ENCODE measurements at regions not wholly inside any gene's neighbourhood (a gene's known extent, or its start where the extent isn't known, plus 50 kb on each side); places are given as distances from the start of the nearest gene placed in this dataset.
"Not testable (repeated sequence)": the region's sequence is repeated elsewhere in the genome, so short reads cannot be mapped to it uniquely, and the experiment has no call there.

DNA sequence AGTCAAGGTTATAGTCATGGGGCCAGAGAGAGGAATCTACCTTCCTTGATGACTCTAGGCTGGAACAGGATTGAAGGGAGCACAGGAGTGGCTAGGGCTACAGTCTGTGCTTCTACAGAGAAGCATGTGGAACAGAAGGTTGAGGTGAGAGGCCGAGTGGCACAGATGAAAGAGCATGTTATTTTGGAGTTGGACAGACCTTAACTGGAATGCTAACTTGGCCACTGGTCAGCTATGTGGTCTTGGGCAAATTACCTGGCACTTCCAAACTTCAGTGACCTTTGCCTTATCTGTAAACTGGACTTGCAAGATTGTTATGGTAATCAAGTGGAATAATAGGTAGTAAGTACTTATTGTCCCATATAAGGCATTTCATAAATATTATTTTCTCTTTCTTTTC is 252.7 kb downstream of the KCNRG start:
- DNase-seq (ENCODE audit: low spot score): no peak

DNA sequence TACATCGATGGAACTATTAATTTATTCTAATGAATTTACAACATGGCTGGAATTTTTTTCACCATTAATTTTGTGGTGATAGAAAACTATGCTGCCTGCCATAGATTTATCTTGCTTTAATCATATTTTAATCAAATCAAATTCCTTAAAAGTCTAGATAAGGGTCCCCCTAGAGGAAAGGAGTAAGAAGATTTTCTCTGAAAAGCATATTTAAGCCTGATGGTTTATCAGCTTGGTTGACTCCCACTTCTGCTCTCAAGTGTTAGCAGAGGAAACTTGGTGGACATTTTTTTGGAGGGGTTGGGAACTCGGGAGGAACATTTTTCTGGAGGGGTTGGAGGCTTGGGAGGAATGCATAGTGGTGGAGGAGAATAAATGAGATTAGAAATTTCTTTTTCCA is 253.3 kb downstream of the KCNRG start:
- DNase-seq (ENCODE audit: low spot score): no peak

GRCh38 chr13:50274181-50274580 is 258.9 kb downstream of the KCNRG start:
- no peak for DNase-seq (ENCODE audit: low spot score)

- DNase-seq (ENCODE audit: low spot score): peak; percentile 14
Observed at GRCh38 chr13:50275392-50276063, 260.3 kb downstream of the KCNRG start.

- no peak for DNase-seq (ENCODE audit: low spot score)
Observed at GRCh38 chr13:50276550-50276949, 261.3 kb downstream of the KCNRG start.

DNA sequence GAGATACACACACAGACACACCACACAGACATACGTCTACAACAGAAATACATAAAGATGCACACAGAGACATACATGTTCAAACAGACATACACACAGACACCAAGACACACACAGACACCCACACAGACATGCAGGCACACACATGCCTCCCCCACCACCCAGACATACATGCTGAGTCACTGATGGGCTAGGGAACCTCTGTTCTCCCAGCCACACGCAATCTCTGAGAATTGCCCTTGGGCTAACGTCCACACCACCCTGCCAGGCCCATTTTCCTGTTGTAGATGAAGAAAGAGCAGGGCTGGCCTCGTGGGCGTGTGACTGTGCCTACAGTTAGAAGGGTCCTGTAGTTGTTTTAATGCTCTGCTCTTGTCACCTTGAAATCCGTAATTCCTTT is 261.9 kb downstream of the KCNRG start:
- DNase-seq (ENCODE audit: low spot score): no peak

DNA sequence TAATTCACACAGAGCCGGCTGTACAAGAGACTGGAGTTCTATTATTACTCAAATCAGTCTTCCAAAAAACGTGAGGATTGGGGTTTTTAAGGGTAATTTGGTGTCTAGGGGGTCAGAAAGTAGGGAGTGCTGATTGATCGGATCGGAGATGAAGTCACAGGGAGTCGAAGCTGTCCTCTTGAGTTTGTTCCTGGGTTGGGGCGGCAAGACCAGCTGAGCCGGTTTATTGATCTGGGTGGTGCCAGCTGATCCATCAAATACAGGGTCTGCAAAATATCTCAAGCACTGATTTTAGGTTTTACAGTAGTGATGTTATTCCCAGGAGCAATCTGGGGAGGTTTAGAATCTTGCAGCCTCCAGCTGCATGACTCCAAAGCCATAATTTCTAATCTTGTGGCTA is 262.7 kb downstream of the KCNRG start:
- DNase-seq (ENCODE audit: low spot score): peak; percentile 75

GRCh38 chr13:50280441-50280937 is 265.2 kb downstream of the KCNRG start:
- DNase-seq (ENCODE audit: low spot score): no peak

- DNase-seq (ENCODE audit: low spot score): no peak
Observed at GRCh38 chr13:50282016-50282415, 266.8 kb downstream of the KCNRG start.

GRCh38 chr13:50283017-50283416 is 267.8 kb downstream of the KCNRG start:
- DNase-seq (ENCODE audit: low spot score): no peak

- DNase-seq (ENCODE audit: low spot score): no peak
Observed at GRCh38 chr13:50284540-50284939, 269.3 kb downstream of the KCNRG start.

DNA sequence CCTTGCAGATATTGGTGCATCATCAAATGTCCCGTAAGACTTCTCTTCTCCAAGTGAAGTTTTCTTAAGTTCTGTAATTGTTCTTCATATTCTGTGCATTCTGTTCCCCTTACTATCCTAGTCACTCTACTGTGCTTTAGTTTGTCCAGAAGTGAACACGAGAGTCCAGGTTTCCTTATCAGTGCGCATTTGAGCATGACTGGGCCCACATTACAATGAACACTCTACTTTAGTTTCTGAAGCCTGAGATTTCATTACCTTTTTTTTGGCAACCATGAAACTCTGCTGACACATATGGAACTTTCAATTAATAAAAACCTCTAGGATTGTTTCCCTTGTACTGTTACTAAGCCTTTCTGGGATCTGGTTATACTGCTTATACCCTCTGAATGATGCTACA is 270.0 kb downstream of the KCNRG start:
- no peak for DNase-seq (ENCODE audit: low spot score)

GRCh38 chr13:50286324-50286723 is 271.1 kb downstream of the KCNRG start:
- DNase-seq (ENCODE audit: low spot score): no peak

DNA sequence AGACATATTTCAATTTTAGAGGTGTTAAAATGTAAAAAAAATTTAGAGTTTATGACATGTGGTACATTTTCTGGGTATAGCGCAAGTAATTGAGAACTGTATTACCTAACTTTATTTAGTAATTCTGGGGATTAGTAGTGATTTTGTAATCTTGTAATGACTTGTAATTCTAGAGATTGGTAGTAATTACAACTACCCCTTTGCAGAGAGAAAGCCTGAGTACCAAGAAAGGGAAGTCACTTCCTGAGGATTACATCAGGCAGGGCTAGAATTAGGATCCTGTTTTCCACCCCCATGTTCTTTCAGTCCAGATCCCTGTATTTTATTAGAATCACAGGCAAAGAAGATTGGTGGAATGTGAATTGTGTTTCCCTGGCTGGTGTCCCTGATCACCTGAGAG is 274.9 kb downstream of the KCNRG start:
- no peak for DNase-seq (ENCODE audit: low spot score)

GRCh38 chr13:50291611-50292010 is 276.4 kb downstream of the KCNRG start:
- DNase-seq (ENCODE audit: low spot score): no peak

DNA sequence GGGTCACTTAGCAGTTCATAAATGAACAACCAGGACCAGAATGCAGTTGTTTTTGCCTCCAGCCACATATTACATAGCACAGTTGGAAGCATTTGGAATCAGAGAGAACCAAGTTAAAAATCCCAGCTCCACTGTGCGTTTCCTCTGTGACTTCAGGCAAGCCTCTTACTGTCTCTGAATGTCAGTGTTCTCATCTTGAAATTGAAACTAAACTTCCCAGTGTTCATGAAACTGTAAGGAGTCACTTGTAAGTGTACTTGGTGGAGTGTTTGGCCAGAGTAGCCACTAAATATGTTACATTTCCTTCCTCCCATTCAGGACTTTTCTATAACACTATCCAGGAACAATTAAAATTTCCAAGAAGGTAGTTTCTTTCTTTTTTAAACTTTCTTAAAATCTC is 276.8 kb downstream of the KCNRG start:
- DNase-seq (ENCODE audit: low spot score): no peak

- DNase-seq (ENCODE audit: low spot score): not testable (repeated sequence)
Observed at GRCh38 chr13:50294425-50294824, 279.2 kb downstream of the KCNRG start.

- no peak for DNase-seq (ENCODE audit: low spot score)
Observed at GRCh38 chr13:50299546-50300249, 284.5 kb downstream of the KCNRG start.

DNA sequence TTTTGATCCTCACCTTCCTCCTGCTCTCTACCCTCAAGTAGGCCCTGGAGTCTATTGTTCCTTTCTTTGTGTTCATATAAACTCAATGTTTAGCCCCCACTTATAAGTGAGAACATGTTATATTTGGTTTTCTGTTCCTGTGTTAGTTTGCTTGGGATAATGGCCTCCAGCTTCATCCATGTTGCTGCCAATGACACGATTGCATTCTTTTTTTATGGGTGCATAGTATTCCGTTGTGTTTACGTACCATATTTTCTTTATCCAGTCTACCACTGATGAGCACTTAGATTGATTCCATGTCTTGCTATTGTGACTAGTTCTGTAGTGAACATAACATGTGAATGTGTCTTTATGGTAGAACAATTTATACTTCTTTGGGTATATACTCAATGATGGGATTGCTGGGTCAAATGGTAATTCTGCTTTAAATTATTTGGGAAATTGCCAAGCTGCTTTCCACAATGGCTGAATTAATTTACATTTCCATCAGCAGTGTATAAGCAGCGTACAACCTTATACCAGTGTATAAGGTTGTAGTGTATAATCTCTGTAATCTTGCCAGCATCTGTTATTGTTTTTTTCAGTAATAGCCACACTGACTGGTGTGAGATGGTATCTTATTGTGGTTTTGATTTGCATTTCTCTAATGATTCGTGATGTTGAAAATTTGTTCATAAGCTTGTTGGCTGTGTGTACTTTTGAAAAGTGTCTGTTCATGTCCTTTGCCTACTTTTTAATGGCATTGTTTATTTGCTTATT is 288.9 kb downstream of the KCNRG start:
- DNase-seq (ENCODE audit: low spot score): no peak

GRCh38 chr13:50306156-50306555 is 290.9 kb downstream of the KCNRG start:
- DNase-seq (ENCODE audit: low spot score): no peak

GRCh38 chr13:50309318-50309717 is 294.1 kb downstream of the KCNRG start:
- DNase-seq (ENCODE audit: low spot score): no peak

DNA sequence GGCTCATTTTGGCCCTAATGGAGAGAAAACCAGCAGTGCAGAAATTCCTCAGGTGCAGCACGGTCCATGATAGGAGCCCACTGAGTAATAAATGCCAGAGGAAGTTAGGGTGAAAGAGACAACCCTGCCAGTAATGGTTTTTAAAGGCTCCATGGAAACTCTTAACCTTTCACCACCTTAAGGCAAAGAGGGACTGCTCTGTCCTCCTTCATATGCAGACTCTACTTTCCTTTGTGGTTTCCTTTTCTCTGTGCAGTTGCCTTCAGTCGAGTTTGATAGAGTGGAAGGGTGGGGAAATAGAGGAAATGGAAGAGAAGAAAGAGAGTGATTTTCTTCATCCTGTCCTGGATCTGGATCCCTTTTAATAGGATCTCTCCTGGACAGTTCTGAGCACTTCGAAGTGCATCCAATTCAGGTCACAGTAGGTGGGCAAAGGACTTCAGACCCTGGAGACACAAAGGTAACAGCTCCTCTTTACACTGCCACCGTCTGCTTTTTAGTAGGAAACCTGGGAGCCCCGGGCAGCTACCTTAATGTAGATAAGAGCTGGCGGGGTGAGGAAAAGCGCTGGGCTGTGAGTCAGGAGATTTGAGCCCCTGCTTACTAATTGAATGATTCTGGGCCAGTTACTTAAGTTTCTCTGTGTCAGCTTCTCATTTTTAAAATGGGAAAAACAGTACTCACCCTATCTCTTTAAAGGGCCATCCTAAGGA is 294.8 kb downstream of the KCNRG start:
- no peak for DNase-seq (ENCODE audit: low spot score)

Measured in mucosa of gallbladder (tissue), 1 donor.